Neural cell (in vitro differentiated cells): ENCODE measurements at regions not wholly inside any gene's neighbourhood (a gene's known extent, or its start where the extent isn't known, plus 50 kb on each side); places are given as distances from the start of the nearest gene placed in this dataset.

ENCODE experiments used
- H2AFZ ChIP-seq: fragments of 200-600, 300-800 bp; sonication (generic), shearing (Covaris generic); 2 replicates; pipeline ENCODE4 v1.6.0; 2014; ENCODE audit warnings: low read depth, mild to moderate bottlenecking, antibody characterized with exemption, low read length, moderate library complexity
- H3F3A ChIP-seq: fragments of 200-600 bp; shearing (Covaris generic); 2 replicates; pipeline ENCODE4 v1.6.1; 2016; ENCODE audit warnings: mild to moderate bottlenecking, moderate library complexity, mixed read lengths, antibody characterized with exemption, low read length; ENCODE audit not compliant: insufficient read depth, poor library complexity, severe bottlenecking
- H3K27ac ChIP-seq: fragments of 200-600, 300-800 bp; sonication (generic), shearing (Covaris generic); 2 replicates; pipeline ENCODE4 v1.5.1; 2014; ENCODE audit warnings: mild to moderate bottlenecking, low read length, moderate library complexity
- H3K27me3 ChIP-seq: fragments of 300-800, 200-600 bp; sonication (generic), shearing (Covaris generic); 2 replicates; pipeline ENCODE4 v1.6.0; 2014; ENCODE audit warnings: mild to moderate bottlenecking, low read depth, low read length, moderate library complexity; ENCODE audit not compliant: insufficient read depth
- H3K36me3 ChIP-seq: fragments of 300-800, 200-600 bp; sonication (generic), shearing (Covaris generic); 2 replicates; pipeline ENCODE4 v1.5.1; 2014; ENCODE audit warnings: mild to moderate bottlenecking, antibody characterized with exemption, low read length, moderate library complexity; ENCODE audit not compliant: insufficient read depth
- H3K4me2 ChIP-seq: fragments of 300-800, 200-600 bp; sonication (generic), shearing (Covaris generic); 2 replicates; pipeline ENCODE4 v1.6.0; 2014; ENCODE audit warnings: mild to moderate bottlenecking, low read length
- H3K4me3 ChIP-seq: fragments of 300-800, 200-600 bp; sonication (generic), shearing (Covaris generic); 2 replicates; pipeline ENCODE4 v1.5.1; 2014; ENCODE audit warnings: mild to moderate bottlenecking, low read length, moderate library complexity
- H3K79me2 ChIP-seq: fragments of 200-600 bp; shearing (Covaris generic); replicated peaks from 2 replicates; pipeline ENCODE4 v1.6.0; 2014; ENCODE audit warnings: mild to moderate bottlenecking, low read length, moderate library complexity; ENCODE audit not compliant: insufficient read depth
- H3K9ac ChIP-seq: fragments of 300-800, 200-600 bp; sonication (generic), shearing (Covaris generic); 2 replicates; pipeline ENCODE4 v1.6.1; 2016; ENCODE audit warnings: mild to moderate bottlenecking, low read length, mixed read lengths
- H3K9me2 ChIP-seq: fragments of 200-600 bp; shearing (Covaris generic); 2 replicates; pipeline ENCODE4 v1.6.1; 2016; ENCODE audit warnings: mild to moderate bottlenecking, low read length, mixed read lengths; ENCODE audit not compliant: insufficient read depth
- H3K9me3 ChIP-seq: fragments of 200-600, 300-800 bp; sonication (generic), shearing (Covaris generic); 2 replicates; pipeline ENCODE4 v1.6.1; 2016; ENCODE audit warnings: mild to moderate bottlenecking, mixed run types, low read length, moderate library complexity, mixed read lengths
- H4K20me1 ChIP-seq: fragments of 200-600 bp; shearing (Covaris generic); 2 replicates; pipeline ENCODE4 v1.6.1; 2016; ENCODE audit warnings: mild to moderate bottlenecking, mixed run types; ENCODE audit not compliant: insufficient read depth
- EP300 ChIP-seq: fragments of 450-650 bp; conservative IDR thresholded peaks from 2 replicates; pipeline ENCODE4 v1.6.1; 2014; ENCODE audit warnings: antibody characterized with exemption, mild to moderate bottlenecking, moderate library complexity; ENCODE audit not compliant: poor library complexity, severe bottlenecking
- EZH2 ChIP-seq: fragments of 200-600, 300-800 bp; shearing (Covaris generic), sonication (generic); IDR thresholded peaks from 2 replicates; pipeline ENCODE4 v1.6.1; 2014; ENCODE audit warnings: antibody characterized with exemption, low read length, borderline replicate concordance, mild to moderate bottlenecking; ENCODE audit not compliant: insufficient read depth, poor library complexity, severe bottlenecking
- MXI1 ChIP-seq: fragments of 450-650 bp; conservative IDR thresholded peaks from 2 replicates; pipeline ENCODE4 v1.6.1; 2014; ENCODE audit warnings: antibody characterized with exemption, mild to moderate bottlenecking; ENCODE audit not compliant: poor library complexity, severe bottlenecking
- POLR2AphosphoS5 ChIP-seq: IDR thresholded peaks from 2 replicates; pipeline ENCODE4 v1.6.1; 2012
- RAD21 ChIP-seq: fragments of 450-650 bp; conservative IDR thresholded peaks from 2 replicates; pipeline ENCODE4 v1.6.1; 2014; ENCODE audit warnings: antibody characterized with exemption, mild to moderate bottlenecking, moderate library complexity
- SMC3 ChIP-seq: fragments of 450-650 bp; conservative IDR thresholded peaks from 2 replicates; pipeline ENCODE4 v1.6.1; 2014; ENCODE audit warnings: antibody characterized with exemption, mild to moderate bottlenecking, moderate library complexity; ENCODE audit not compliant: poor library complexity
- TAF1 ChIP-seq: IDR thresholded peaks from 2 replicates; pipeline ENCODE4 v1.6.1; 2012; ENCODE audit warnings: low read depth
- TF ChIP-seq, protein P1 (sequence below): IDR thresholded peaks from 2 replicates; pipeline ENCODE4 v1.6.1; 2012; ENCODE audit warnings: borderline replicate concordance

DNA sequence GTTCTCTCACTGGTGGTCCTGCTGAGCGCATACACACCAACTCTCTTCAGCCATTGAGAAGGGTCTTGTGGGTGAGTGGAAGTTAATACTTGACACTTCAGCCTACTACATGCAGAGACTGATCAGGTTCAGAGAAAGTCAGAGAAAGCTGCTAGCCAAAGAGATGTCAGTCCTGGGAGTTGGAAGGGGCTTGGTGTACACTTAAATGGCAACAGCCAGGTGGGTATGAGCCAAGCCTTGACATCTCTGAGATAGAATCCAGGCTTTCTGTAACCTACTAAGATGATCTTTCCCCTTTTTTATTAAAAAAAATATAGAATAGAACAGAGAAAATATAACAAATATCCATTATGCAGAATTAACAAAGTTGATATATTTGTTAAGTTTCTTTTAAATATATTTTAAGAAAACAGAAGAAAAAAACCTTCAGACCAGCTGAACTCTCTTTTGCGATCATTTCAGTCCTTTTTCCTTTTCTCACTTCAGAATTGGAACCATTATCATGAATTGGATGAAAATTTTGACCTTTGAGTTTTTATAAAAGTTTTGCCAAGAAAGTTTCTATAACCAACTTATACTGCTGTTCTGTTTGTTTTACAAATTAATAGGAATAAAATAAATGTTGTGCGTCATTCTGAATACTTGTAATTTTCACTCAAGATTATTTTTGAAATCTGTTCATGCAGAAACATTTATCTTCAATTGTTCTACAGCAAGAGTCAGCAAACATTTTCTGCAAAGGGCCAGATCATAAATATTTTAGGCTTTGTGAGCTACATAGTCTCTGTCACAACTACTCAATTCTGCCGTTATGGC lies 153.0 kb downstream of the RFC3 start:
- H3F3A ChIP-seq = no peaks in the 10 kb centered on the region
- TF ChIP-seq EZH2 (no peak), EP300 (no peak), RAD21 (no peak)
- TF ChIP-seq, protein P1, sequence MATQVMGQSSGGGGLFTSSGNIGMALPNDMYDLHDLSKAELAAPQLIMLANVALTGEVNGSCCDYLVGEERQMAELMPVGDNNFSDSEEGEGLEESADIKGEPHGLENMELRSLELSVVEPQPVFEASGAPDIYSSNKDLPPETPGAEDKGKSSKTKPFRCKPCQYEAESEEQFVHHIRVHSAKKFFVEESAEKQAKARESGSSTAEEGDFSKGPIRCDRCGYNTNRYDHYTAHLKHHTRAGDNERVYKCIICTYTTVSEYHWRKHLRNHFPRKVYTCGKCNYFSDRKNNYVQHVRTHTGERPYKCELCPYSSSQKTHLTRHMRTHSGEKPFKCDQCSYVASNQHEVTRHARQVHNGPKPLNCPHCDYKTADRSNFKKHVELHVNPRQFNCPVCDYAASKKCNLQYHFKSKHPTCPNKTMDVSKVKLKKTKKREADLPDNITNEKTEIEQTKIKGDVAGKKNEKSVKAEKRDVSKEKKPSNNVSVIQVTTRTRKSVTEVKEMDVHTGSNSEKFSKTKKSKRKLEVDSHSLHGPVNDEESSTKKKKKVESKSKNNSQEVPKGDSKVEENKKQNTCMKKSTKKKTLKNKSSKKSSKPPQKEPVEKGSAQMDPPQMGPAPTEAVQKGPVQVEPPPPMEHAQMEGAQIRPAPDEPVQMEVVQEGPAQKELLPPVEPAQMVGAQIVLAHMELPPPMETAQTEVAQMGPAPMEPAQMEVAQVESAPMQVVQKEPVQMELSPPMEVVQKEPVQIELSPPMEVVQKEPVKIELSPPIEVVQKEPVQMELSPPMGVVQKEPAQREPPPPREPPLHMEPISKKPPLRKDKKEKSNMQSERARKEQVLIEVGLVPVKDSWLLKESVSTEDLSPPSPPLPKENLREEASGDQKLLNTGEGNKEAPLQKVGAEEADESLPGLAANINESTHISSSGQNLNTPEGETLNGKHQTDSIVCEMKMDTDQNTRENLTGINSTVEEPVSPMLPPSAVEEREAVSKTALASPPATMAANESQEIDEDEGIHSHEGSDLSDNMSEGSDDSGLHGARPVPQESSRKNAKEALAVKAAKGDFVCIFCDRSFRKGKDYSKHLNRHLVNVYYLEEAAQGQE = no peak
- no peak overlapping the region for H3K4me3 ChIP-seq
- no peaks in the 10 kb centered on the region for H4K20me1 ChIP-seq
- no peaks in the 10 kb centered on the region for H3K36me3 ChIP-seq
- H3K79me2 ChIP-seq = no peaks in the 10 kb centered on the region
- no peak overlapping the region for H3K9ac ChIP-seq
- H3K27ac ChIP-seq = no peak overlapping the region
- no peaks in the 10 kb centered on the region for H3K27me3 ChIP-seq
- H3K9me2 ChIP-seq = no peaks in the 10 kb centered on the region
- H2AFZ ChIP-seq = no peak overlapping the region
- H3K9me3 ChIP-seq = no peaks in the 10 kb centered on the region
- no peak overlapping the region for H3K4me2 ChIP-seq

DNA sequence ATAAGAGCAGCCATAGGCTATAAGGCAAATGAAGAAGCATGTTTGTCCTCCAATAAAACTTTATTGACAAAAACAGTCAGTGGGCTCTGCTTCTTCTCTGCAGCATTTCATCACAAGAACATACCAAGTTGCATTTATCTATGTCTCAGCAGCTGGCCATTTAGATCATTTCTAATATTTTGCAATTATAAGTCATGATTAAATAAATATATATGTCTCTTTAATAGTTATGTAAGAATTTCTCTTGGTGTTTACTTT lies 153.5 kb downstream of the RFC3 start:
- TF ChIP-seq EZH2 = no peak
- TF ChIP-seq TAF1 = no peak
- TF ChIP-seq, protein P1 = no peak
- no peak overlapping the region for H3K27ac ChIP-seq
- no peaks in the 10 kb centered on the region for H3F3A ChIP-seq
- H3K9ac ChIP-seq = no peak overlapping the region
- H4K20me1 ChIP-seq = no peaks in the 10 kb centered on the region
- H2AFZ ChIP-seq = no peak overlapping the region
- H3K9me3 ChIP-seq = no peaks in the 10 kb centered on the region
- no peaks in the 10 kb centered on the region for H3K27me3 ChIP-seq
- no peaks in the 10 kb centered on the region for H3K36me3 ChIP-seq
- H3K79me2 ChIP-seq = no peaks in the 10 kb centered on the region
- H3K9me2 ChIP-seq = no peaks in the 10 kb centered on the region
- no peak overlapping the region for H3K4me2 ChIP-seq
- no peak overlapping the region for H3K4me3 ChIP-seq

DNA sequence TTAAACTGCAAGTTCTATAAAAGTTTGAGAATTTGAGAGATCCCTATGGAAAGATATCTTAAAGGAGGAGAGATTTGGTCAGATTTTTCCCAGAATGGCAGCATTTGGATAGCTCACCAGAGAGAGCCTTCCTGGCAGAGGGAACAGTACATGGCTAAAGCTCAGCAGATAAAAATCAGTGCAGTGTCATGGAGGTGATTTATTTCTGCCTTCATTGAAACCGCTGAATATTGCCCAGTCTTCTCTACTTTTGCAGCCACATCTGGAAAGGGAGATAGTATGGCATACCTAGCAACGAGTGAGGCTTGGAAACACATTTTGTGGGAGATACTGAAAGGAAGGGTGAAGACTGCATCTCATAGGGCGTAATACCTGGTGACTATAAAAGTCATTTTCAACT lies 155.2 kb downstream of the RFC3 start:
- Histone ChIP-seq H3K9ac (no peak overlapping the region), H3K9me3 (no peaks in the 10 kb centered on the region), H2AFZ (no peak overlapping the region), H3K4me2 (no peak overlapping the region), H3K9me2 (no peaks in the 10 kb centered on the region), H3K27ac (no peak overlapping the region), H3K4me3 (no peak overlapping the region), H3K27me3 (no peaks in the 10 kb centered on the region), H3K36me3 (no peaks in the 10 kb centered on the region), H3K79me2 (no peaks in the 10 kb centered on the region), H4K20me1 (no peaks in the 10 kb centered on the region), H3F3A (no peaks in the 10 kb centered on the region)
- no peak for TF ChIP-seq POLR2AphosphoS5
- TF ChIP-seq, protein P1 = no peak
- no peak for TF ChIP-seq SMC3
- no peak for TF ChIP-seq RAD21
- no peak for TF ChIP-seq EP300
- TF ChIP-seq TAF1 = no peak
- no peak for TF ChIP-seq MXI1
- no peak for TF ChIP-seq EZH2
